Bone marrow (tissue), 2 donors: ENCODE measurements at regions not wholly inside any gene's neighbourhood (a gene's known extent, or its start where the extent isn't known, plus 50 kb on each side); places are given as distances from the start of the nearest gene placed in this dataset.
"Not testable (repeated sequence)": the region's sequence is repeated elsewhere in the genome, so short reads cannot be mapped to it uniquely, and the experiment has no call there.

Experiments
- DNase-seq, 2 donors: peaks; one replicate each; lab custom pipeline; 2025; lab: John Stamatoyannopoulos, UW

DNA sequence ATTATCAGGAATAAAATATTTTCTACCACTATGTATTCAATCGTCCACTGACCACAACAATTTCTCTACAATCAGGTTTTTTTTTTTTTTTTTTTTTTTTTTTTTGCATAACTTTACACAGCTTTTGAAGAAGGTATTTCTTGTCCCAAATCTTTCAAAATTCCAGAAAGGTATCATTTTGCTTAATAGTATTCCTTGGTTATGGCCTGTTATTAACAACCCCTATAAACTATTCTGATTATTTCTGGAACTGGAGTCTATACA is 145.3 kb downstream of the ALX1 start:
- DNase-seq = no peak

DNA sequence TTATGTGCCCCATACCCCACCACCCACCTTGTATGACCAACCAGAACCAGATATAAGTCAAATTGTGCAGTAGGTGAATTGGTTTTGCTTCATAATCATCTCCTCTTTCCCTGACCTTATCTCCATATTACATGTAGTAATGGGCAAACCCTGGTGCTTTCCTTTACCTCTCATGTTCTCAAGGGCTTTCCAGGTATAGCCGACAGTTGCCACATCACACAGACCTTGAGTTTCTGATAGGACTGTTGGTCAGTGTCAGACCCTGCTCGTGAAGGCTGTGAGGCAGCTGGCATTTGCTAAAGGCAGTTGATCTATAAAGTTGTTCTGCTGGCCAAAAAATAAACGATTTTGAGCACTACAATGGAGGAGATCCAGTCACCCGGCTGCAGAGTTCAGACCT is 145.9 kb downstream of the ALX1 start:
- DNase-seq = no peak

DNA sequence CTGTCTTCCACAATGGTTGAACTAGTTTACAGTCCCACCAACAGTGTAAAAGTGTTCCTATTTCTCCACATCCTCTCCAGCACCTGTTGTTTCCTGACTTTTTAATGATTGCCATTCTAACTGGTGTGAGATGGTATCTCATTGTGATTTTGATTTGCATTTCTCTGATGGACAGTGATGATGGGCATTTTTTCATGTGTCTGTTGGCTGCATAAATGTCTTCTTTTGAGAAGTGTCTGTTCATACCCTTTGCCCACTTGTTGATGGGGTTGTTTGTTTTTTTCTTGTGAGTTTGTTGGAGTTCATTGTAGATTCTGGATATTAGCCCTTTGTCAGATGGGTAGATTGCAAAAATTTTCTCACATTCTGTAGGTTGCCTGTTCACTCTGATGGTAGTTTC is 153.1 kb downstream of the ALX1 start:
- not testable (repeated sequence) for DNase-seq

DNA sequence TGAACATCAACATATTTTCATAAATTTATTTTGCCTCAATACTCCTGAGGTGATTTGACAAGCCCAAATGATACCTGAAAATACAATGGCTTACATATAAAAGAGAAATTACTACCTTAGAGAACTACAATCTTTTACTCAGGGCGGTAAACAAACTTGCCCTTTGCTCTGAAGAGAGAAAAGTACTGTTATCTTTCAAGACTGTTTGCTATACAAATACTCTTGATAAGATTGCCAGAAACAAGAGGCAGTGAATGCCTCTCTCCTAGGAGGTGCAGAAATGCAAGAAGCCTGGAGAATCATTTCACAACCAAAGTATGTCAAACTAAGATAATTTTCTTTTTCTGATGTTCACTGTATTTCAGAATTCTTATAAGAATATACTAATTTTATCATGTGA is 160.3 kb downstream of the ALX1 start:
- DNase-seq = no peak

DNA sequence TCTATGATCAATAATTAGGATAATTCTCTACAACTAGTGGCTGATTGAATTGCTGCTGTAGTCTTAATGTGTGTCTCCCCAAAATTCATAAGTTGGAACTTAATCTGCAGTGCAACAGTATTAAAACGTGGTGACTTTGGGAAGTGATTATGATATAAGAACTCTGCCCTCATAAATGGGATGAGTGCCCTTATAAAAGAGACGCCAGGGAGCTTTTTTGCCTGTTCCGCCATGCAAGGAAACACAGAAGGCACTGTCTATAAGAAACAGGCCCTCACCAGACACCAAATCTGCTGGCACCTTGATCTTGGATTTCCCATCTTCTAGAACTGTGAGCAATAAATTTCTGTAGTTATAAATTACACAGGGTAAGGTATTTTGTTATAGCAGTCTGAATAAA is 161.0 kb downstream of the ALX1 start:
- no peak for DNase-seq

DNA sequence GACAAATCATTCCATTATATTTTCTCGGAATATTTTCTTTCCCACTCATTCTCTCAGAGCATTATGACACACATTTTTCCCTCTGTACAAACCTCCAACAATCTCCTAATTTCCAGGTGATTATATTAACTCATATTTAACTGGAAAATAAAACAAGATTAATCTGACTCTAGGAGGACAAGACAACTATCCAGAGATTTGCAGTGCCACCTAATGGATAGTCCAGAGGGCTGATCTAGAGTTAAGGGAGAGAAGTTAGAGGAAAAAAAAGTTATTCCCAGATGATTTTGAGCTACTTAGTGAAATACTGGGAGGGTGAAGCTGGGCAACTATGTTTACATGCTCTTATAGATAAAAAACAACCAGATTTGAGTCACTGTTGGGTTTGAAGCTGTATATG is 161.7 kb downstream of the ALX1 start:
- DNase-seq = no peak

DNA sequence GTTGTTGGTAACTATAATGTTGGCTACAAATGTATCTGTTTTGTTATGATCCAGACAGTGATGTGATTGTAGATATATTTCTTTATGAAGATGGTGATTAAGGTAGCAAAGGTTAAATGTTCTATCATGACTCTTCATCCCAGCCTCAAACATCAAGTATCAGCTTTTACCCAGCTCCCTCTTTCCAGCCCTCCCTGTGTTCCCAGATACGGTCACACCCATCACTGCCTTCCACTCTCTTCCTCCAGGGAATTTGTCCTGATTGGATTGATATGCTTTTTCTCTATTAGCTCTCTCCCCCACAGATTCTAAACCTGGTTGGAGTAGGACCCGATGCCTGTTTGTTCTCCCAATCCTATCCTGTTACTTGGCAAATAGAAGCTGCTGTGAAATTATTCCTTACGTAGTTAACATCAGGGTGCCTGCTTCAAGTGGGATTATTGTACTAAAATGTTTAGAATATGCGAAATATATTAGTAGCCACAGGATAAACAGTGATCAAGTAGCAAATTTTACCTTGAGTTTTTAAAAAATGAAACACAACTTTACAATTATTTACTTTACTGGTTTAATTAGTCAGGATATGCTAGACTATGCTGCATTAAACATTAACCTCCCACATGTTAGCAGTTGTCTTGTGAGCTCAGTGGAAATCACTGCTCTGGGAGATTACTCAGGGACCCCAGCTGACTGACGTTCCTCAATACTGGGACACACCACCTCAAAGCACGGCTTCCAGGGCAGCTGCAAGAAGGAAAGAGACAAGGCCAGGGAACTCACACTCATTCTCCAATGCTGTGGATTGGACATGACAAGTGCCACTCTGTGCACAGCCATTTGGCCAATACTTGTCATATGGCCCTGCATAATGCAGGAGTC is 165.3 kb downstream of the ALX1 start:
- no peak for DNase-seq

DNA sequence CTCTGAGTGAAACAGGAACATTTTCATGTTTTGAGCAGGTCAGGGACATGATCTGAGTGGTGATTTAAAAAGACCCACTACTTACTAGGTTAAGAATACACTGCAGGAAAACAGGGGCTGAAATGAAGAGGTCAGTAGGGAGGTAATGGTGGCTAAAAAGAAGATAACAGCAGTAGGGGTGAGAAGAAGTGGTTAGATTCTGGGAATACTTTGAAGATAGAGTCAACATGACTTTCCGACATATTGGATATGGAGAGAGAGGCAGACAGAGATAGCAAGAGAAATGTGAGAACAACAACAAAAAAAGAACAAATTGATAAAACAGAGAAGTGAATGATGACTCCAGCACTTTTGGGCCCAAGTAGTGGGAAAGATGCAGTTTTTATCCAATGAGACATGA is 168.0 kb downstream of the ALX1 start:
- DNase-seq = no peak

DNA sequence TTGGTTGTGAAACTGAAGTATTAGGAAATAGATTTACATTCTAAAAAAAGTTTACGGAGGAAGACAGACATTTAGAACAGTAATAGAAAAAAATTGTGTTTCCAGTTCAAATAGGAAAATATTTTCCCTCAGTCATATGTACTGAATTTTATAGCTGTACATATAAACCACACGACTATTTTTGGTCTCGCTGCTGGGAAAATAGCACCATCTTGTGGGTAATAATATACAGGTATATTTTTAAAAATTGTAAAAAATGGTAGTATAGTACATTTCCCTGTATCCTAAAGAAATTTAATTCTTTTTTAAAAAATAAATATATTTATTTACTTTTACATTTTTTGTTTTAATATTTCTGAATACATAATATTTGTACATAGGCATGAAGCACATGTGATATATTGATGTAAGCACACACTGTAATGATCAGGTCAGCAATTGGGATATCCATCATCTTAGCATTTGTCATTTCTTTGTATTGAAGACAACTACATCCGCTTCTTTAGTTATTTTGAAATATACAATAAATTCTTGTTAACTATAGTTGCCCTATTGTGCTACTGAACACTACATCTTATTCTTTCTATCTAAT is 168.6 kb downstream of the ALX1 start:
- no peak for DNase-seq

DNA sequence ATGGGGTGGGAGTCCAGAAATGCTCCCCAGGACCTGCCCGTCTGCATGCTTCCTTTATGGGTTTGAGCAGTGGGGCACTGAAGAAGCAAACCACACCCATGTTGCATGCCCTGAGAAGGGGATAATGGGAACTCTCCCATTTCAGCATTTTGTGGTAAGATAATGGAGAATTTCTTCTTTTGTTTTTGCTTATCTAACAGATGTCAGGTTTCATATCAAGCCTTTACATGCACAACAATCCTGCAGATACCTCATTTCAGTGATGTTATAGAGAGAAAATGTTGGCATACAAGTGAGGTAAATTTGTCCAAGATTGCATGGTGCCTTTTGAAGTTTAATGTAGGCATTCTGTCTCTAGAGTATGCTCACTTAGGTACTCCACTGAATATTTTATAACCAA is 177.0 kb downstream of the ALX1 start:
- no peak for DNase-seq

DNA sequence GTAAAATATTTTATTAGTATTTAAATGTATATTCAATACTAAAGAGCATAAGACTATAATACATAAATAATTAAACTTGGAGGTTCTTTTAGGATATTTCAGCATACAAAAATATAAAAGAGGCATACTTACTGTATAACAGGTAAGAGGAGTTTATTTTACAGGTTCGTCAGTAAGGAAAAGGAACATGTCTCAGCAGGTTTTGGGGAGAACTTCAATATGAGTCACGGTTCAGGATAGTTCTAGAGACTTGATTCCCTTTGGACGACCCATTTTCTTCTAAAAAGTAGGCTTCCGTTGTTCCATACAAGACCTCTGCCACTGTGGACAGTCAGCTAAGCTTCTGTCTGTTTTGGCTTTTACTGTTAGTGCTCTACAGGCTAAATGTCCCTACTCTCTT is 181.1 kb downstream of the ALX1 start:
- DNase-seq = no peak

DNA sequence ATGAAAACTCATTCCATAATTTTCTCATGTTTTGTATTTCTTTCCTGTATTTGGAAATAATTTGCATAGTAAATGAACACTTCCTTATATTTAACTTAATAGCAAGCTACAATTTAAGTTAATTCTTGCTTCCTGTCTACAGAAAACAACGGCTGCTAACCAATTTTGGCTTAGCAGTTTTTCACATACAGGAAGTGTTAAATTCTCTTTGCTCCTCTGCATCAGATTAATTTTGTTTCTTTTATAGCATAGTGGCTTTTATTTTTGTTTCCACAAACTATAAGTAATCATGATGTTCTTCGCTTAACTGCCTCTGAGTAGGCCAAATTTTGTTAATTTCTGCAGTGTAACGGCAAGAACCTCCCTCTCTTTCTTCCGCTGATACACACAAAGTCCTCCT is 182.9 kb downstream of the ALX1 start:
- peak in 1 of 2 donors; percentile 27 for DNase-seq

DNA sequence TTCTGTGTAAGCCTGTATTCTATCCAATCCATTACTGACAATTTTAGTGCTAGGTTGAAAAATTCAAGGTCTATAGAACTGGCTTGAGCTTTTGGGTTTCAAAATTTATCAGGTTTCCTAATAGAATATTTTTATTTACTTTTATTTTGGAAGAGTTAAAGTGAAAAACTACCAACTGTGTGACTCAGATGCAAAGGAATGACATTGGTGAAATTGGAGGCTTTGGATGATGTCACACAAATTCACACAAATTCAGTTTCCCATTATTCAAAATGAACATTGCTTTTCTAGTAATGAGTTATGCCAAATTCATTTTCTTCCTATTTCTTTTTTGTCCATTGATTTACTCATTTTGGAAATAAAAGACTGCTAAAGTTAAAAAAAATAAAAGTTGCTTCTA is 186.9 kb downstream of the ALX1 start:
- DNase-seq = no peak

DNA sequence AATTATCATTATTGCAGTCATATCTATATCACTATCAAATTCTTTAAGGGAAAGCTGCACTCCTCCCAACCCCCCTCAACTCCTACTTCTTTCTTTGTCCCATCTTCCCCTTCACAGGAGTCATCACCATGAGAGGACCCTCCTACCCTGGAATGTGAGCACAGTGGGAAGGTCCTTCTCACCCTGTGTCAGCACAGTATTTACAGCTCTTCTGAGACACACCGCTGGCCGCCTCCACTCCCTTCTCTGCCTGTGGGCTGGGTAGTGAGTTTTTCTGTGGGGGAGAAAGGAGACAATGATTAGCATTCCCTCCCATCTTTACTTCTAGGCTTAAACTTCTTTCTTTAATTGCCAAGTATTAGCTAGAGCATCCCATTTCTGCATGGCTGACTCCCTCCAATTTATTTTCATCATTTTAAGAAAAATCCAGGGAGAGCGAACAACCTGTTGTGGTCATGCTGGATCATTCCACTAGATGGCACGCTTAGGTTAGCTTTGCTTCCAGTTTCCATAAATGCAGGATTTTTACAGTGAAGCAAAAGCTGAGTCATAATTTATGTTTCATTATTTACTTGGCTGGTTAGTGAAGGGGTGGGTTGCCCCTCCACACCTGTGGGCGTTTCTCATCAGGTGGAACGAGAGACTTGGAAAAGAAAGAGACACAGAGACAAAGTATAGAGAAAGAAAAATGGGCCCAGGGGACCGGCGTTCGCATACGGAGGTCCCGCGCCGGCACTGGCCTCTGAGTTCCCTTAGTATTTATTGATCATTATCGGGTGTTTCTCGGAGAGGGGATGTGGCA is 188.5 kb downstream of the ALX1 start:
- DNase-seq = peak in 1 of 2 donors; percentile 48

DNA sequence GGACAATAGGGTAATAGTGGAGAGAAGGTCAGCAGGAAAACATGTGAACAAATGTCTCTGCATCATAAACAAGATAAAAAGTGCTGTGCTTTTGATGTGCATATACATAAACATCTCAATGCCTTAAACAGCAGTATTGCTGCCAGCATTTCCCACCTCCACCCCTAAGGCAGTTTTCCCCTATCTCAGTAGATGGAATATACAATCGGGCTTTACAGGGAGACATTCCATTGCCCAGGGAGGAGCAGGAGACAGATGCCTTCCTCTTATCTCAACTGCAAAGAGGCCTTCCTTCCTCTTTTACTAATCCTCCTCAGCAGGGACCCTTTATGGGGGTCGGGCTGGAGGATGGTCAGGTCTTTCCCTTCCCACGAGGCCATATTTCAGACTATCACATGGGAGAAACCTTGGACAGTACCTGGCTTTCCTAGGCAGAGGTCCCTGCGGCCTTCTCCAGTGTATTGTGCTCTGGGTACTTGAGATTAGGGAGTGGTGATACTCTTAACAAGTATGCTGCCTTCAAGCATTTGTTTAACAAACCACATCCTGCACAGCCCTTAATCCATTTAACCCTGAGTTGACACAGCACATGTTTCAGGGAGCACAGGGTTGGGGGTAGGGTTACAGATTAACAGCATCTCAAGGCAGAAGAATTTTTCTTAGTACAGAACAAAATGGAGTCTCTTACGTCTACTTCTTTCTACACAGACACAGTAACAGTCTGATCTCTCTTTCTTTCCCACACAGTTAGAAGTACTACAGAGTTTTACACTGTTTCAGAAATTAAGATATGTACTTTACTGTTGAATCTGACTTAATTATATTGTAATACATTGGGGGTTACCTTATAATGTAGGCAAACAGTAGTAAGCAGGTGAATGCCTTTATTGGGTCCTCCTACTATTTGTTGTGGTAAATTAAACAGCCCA is 189.4 kb downstream of the ALX1 start:
- peak in 1 of 2 donors; percentile 29 for DNase-seq

DNA sequence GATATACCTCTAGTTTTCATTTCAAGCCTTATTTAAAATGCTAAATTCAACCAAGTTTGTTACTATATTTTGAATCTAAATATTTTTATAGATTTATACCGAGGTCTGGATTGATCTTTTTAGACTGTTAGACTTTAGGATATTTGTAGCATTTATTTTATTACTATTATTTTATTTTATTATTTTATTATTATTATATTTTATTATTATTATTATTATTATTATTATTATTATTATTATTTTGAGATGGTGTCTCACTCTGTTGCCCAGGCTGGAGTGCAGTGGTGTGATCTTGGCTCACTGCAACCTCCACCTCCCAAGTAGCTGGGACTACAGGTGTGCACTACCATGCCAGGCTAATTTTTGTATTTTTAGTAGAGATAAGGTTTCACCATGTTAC is 195.3 kb downstream of the ALX1 start:
- DNase-seq = not testable (repeated sequence)

DNA sequence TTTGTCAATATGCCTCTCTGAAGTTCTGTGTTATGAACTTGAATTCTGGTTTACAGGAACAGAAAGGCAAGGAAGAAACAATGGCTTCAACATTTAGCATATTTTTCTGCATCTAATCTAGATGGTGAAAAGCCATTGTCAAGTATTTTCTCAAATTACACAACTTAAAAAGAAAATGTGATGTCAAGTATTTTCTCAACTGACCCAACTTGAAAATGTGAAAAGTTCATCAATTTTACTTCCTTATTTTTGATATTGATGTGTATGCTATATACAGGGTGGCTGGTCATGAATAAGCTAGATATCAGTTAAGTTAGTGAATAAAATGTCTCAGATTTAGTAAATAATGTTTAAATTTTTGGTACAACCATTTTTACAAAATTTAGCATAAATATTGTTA is 196.7 kb downstream of the ALX1 start:
- no peak for DNase-seq

DNA sequence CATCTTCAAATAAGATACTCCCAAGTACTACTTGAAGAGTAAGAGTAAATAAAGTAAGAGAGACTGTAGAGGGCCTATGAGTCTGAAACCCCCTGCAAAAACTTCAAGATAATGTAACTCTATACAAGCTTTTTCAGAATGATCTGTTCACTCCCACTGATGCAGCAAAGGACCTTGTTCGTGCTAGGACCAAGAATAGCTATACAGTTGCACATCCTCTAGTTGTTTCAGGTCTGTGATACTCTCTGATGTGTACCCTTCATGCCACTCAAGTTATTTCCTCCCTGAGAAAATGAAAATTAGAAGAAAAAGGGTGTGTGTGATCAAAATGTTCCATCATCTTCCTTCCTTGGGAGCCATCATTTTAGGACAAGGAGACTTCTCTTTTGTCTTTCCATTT is 204.4 kb downstream of the ALX1 start:
- no peak for DNase-seq

DNA sequence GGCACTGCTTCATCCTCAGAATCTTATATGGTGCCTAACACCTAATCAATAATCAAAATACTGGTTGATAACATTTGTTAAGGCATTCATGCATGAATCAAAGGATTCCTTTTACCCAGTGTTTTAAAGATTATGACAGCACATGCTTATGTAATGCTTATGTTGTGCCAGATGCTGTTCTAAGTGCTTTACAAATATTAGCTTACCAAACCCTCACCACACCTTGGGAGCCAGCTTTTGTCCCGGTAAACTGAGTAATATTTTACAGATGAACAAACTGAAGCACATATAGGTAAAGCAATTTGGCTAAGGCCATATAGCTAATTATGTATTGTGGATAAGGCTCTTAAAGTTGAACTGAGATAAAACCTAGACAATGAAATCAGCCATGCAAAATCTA is 209.2 kb downstream of the ALX1 start:
- DNase-seq = no peak

DNA sequence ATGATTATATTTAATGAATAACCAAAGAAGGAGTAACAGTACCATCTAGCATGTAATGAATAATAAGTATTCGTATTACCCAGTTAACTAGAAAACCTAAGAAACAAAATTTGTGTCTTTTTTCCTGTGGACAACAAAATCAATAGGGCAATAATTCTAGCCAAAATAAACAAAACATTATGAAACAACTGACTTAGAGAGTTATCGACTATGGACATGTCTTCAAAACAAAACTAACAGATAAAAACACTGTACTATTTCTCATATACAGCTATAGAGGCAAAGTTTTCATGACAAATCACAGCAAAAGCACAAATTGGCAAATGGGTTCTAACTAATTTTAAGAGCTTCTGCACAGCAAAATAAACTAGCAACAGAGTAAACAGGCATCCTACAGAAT is 224.1 kb downstream of the ALX1 start:
- no peak for DNase-seq

DNA sequence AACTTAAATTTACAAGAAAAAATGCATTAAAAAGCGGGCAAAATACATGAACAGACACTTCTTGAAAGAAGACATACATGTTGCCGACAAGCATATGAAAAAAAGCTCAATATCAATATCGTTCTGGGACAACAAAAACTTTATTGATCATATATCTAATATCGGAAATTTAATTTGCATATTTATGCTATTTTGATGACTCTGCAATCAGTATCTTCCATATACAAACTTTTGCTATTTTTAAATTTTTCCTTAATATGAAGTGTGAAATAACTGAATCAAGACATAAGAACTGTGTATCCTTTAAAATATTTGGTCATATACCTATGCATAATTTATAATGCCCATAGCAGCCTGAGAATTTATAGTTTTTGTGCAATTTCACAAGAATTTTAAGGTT is 224.6 kb downstream of the ALX1 start:
- no peak for DNase-seq

DNA sequence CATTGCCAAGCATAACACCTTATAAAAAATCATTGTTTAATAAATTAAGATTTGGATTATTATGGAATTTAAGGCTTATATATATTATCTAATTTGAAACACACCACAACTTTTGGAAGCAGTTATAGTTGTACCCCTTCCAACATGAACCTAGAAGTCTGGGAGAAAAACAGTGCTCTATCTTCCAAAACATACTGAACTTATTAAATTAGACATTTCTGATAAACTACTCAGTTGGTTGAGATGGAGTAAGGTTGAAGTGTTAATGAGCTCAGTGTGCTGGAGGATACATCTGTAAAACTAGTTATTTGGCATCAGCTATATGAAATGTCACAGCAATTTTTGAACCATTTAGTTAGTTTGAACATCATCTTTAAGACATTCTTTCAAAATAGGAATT is 227.4 kb downstream of the ALX1 start:
- DNase-seq = no peak
